ENCODE measurements at regions not wholly inside any gene's neighbourhood (a gene's known extent, or its start where the extent isn't known, plus 50 kb on each side); places are given as distances from the start of the nearest gene placed in this dataset.

DNA sequence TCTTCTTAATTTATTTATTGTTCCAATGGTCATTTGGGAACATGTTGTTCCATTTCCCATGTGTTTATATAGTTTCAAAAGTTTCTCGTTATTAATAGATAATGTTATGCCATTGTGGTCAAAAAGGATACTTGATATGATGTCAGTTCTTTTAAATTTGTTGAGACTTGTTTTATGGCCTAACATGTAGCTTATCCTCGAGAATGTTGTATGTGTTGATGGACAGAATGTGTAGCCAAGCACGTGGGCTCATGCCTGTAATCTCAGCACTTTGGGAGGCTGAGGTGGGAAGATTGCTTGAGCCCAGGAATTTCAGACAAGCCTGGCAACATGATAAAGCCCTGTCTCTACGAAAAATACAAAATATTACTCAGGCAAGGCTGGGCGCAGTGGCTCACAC, 168.5 kb upstream of the USP38 start:
- TF ChIP-seq, protein P1, sequence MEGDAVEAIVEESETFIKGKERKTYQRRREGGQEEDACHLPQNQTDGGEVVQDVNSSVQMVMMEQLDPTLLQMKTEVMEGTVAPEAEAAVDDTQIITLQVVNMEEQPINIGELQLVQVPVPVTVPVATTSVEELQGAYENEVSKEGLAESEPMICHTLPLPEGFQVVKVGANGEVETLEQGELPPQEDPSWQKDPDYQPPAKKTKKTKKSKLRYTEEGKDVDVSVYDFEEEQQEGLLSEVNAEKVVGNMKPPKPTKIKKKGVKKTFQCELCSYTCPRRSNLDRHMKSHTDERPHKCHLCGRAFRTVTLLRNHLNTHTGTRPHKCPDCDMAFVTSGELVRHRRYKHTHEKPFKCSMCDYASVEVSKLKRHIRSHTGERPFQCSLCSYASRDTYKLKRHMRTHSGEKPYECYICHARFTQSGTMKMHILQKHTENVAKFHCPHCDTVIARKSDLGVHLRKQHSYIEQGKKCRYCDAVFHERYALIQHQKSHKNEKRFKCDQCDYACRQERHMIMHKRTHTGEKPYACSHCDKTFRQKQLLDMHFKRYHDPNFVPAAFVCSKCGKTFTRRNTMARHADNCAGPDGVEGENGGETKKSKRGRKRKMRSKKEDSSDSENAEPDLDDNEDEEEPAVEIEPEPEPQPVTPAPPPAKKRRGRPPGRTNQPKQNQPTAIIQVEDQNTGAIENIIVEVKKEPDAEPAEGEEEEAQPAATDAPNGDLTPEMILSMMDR (IDR thresholded peaks at IDR 0.05): no peak
- TF ChIP-seq POLR2A (IDR thresholded peaks at IDR 0.05) (no peak), POLR2AphosphoS5 (IDR thresholded peaks at IDR 0.05) (no peak)

Measured in prostate gland (tissue), 2 donors.